IMR-90 (cell line): ENCODE measurements at regions not wholly inside any gene's neighbourhood (a gene's known extent, or its start where the extent isn't known, plus 50 kb on each side); places are given as distances from the start of the nearest gene placed in this dataset.

Experiments used
- ATAC-seq: fragments of 200-7000 bp; cut with Tn5 transposase; 2 replicates; pipeline ENCODE4 v1.9.1; 2020; ENCODE audit warnings: low read depth, mild to moderate bottlenecking, moderate library complexity
- BruUV-seq: library from RNA; stranded (reverse); fragments of 400-500 nt; replicated peaks from 2 replicates; lab custom pipeline; 2021; lab: Mats Ljungman, UMichigan
- CTCF ChIA-PET: fragments of 300-600 bp; formaldehyde crosslinking; extraction: SDS; loops from one replicate; lab custom pipeline; 2021; ENCODE audit warnings: antibody characterized with exemption; lab: Yijun Ruan, JAX
- POLR2A ChIA-PET: fragments of 300-600 bp; sonication (Branson Sonifier 250); formaldehyde crosslinking; loops from one replicate; lab custom pipeline; 2022; ENCODE audit warnings: antibody characterized with exemption; ENCODE audit not compliant: unreplicated experiment; lab: Charles Lee
- DNase-seq: peaks from one replicate; pipeline ENCODE4 v3.0.0; 2013
- H2AFZ ChIP-seq: replicated peaks from 2 replicates; pipeline ENCODE3; 2013; ENCODE audit warnings: low read length, mild to moderate bottlenecking; ENCODE audit not compliant: poor library complexity
- H2AK5ac ChIP-seq: 2 replicates; pipeline ENCODE4 v1.6.1; 2013; ENCODE audit warnings: low read depth, low read length, inconsistent platforms
- H2AK9ac ChIP-seq: replicated peaks from 2 replicates; pipeline ENCODE3; 2013; ENCODE audit warnings: mild to moderate bottlenecking, low read depth, low read length, moderate library complexity; ENCODE audit not compliant: poor library complexity
- H2BK120ac ChIP-seq: 2 replicates; pipeline ENCODE4 v1.6.1; 2013; ENCODE audit warnings: low read depth, low read length, inconsistent platforms
- H2BK15ac ChIP-seq: 3 replicates; pipeline ENCODE4 v1.6.1; 2013; ENCODE audit warnings: low read depth, low read length, inconsistent platforms
- H2BK20ac ChIP-seq: 2 replicates; pipeline ENCODE4 v1.6.1; 2013; ENCODE audit warnings: low read depth, mild to moderate bottlenecking, inconsistent platforms, low read length, moderate library complexity
- H2BK5ac ChIP-seq: 2 replicates; pipeline ENCODE4 v1.6.1; 2013; ENCODE audit warnings: mild to moderate bottlenecking, low read depth, low read length, inconsistent platforms; ENCODE audit not compliant: poor library complexity, severe bottlenecking
- H3K14ac ChIP-seq: replicated peaks from 2 replicates; pipeline ENCODE4 v1.6.1; 2013; ENCODE audit warnings: low read depth, low read length, inconsistent platforms
- H3K18ac ChIP-seq: 2 replicates; pipeline ENCODE4 v1.6.1; 2013; ENCODE audit warnings: low read depth, low read length, control low read depth
- H3K23ac ChIP-seq: 2 replicates; pipeline ENCODE4 v1.6.1; 2013; ENCODE audit warnings: low read depth, low read length, inconsistent platforms
- H3K27ac ChIP-seq: 2 replicates; pipeline ENCODE4 v1.5.1; 2013; ENCODE audit warnings: mild to moderate bottlenecking, control low read depth, low read length; ENCODE audit not compliant: insufficient read depth
- H3K27me3 ChIP-seq: 2 replicates; pipeline ENCODE4 v1.6.1; 2013; ENCODE audit warnings: low read length; ENCODE audit not compliant: control insufficient read depth, insufficient read depth
- H3K36me3 ChIP-seq: 2 replicates; pipeline ENCODE4 v1.6.1; 2013; ENCODE audit warnings: low read length, mixed read lengths; ENCODE audit not compliant: control insufficient read depth, insufficient read depth
- H3K4ac ChIP-seq: 2 replicates; pipeline ENCODE4 v1.6.1; 2013; ENCODE audit warnings: low read depth, low read length, inconsistent platforms
- H3K4me1 ChIP-seq: 2 replicates; pipeline ENCODE4 v1.6.1; 2013; ENCODE audit warnings: low read length, mixed read lengths; ENCODE audit not compliant: control insufficient read depth, insufficient read depth
- H3K4me2 ChIP-seq: 2 replicates; pipeline ENCODE4 v1.6.1; 2013; ENCODE audit warnings: low read depth, mild to moderate bottlenecking, control low read depth, low read length, moderate library complexity
- H3K4me3 ChIP-seq: 2 replicates; pipeline ENCODE4 v1.5.1; 2013; ENCODE audit warnings: low read depth, mild to moderate bottlenecking, control low read depth, low read length, moderate library complexity; ENCODE audit not compliant: insufficient read depth
- H3K56ac ChIP-seq: 2 replicates; pipeline ENCODE4 v1.6.1; 2013; ENCODE audit warnings: low read length, inconsistent platforms; ENCODE audit not compliant: insufficient read depth; ENCODE audit errors: extremely low read depth
- H3K79me1 ChIP-seq, 2 experiments: 2 replicates each; pipeline ENCODE4 v1.6.1; 2013; ENCODE audit warnings: low read length in 2 of 2, inconsistent platforms in 1 of 2, low read depth in 1 of 2
- H3K9ac ChIP-seq: 2 replicates; pipeline ENCODE4 v1.6.1; 2013; ENCODE audit warnings: low read depth, low read length, control low read depth
- H3K9me1 ChIP-seq: 2 replicates; pipeline ENCODE4 v1.6.1; 2013; ENCODE audit warnings: low read length, inconsistent platforms; ENCODE audit not compliant: insufficient read depth
- H3K9me3 ChIP-seq: 2 replicates; pipeline ENCODE4 v1.6.1; 2013; ENCODE audit warnings: low read length; ENCODE audit not compliant: control insufficient read depth, insufficient read depth
- H4K20me1 ChIP-seq: 2 replicates; pipeline ENCODE4 v1.6.1; 2013; ENCODE audit warnings: low read length, inconsistent platforms; ENCODE audit not compliant: insufficient read depth
- H4K5ac ChIP-seq: 2 replicates; pipeline ENCODE4 v1.6.1; 2013; ENCODE audit warnings: mild to moderate bottlenecking, low read depth, low read length, control low read depth
- H4K8ac ChIP-seq, 2 experiments: 2 replicates each; pipeline ENCODE4 v1.6.1; 2013; ENCODE audit warnings: low read depth in 2 of 2, low read length in 2 of 2, control low read depth in 1 of 2, inconsistent platforms in 1 of 2
- H4K91ac ChIP-seq: 2 replicates; pipeline ENCODE4 v1.6.1; 2013; ENCODE audit warnings: low read depth, low read length, inconsistent platforms; ENCODE audit not compliant: insufficient read depth
- BHLHE40 ChIP-seq: fragments of 150-350 bp; IDR thresholded peaks from 2 replicates; pipeline ENCODE4 v1.6.1; 2016; ENCODE audit warnings: mild to moderate bottlenecking, low read depth, low read length
- MAFK ChIP-seq: IDR thresholded peaks from 2 replicates; pipeline ENCODE4 v1.6.1; 2012; ENCODE audit warnings: low read depth, low read length, improper control_type of control experiment
- MXI1 ChIP-seq: IDR thresholded peaks from 2 replicates; pipeline ENCODE4 v1.6.1; 2012; ENCODE audit warnings: low read depth, mild to moderate bottlenecking, low read length, moderate library complexity, borderline replicate concordance
- NFE2L2 ChIP-seq: fragments of 150-350 bp; IDR thresholded peaks from 2 replicates; pipeline ENCODE4 v1.6.1; 2016; ENCODE audit warnings: low read depth, mild to moderate bottlenecking, low read length
- POLR2A ChIP-seq: IDR thresholded peaks from 2 replicates; pipeline ENCODE4 v1.6.1; 2012; ENCODE audit warnings: mild to moderate bottlenecking, low read depth, low read length
- RAD21 ChIP-seq: IDR thresholded peaks from 2 replicates; pipeline ENCODE4 v1.6.1; 2012; ENCODE audit warnings: low read length, improper control_type of control experiment
- RCOR1 ChIP-seq: IDR thresholded peaks from 2 replicates; pipeline ENCODE4 v1.6.1; 2012; ENCODE audit warnings: mild to moderate bottlenecking, low read length, improper control_type of control experiment; ENCODE audit not compliant: insufficient replicate concordance
- SMC3 ChIP-seq: fragments of 150-350 bp; IDR thresholded peaks from 2 replicates; pipeline ENCODE4 v1.6.1; 2016; ENCODE audit warnings: low read depth, mild to moderate bottlenecking, antibody characterized with exemption, low read length, moderate library complexity
- WGBS, 2 experiments: methylation state at CpG; one replicate each; pipeline versions ENCODE4 v1.1.5 to v1.1.7; 2013; ENCODE audit warnings: missing lambda C conversion rate in 2 of 2; ENCODE audit not compliant: insufficient read length in 1 of 2; ENCODE audit errors: extremely low coverage in 2 of 2; 5-methylcytosine and 5-hydroxymethylcytosine counted together
- dilution Hi-C: fragments of 300-500 bp; cut with HindIII; formaldehyde crosslinking; loops from one replicate; pipeline ENCODE4 v1.14.3; 2018; ENCODE audit warnings: low sequenced_read_pairs; ENCODE audit not compliant: unreplicated experiment
- in situ Hi-C: fragments of 300-500 bp; cut with MboI; formaldehyde crosslinking; loops from 3 replicates; pipeline ENCODE4 v1.14.3; 2019; ENCODE audit warnings: low sequenced_read_pairs, inconsistent platforms, mixed read lengths
- intact Hi-C: fragments of 100-400 bp; cut with micrococcal nuclease; formaldehyde crosslinking; loops from 2 replicates; pipeline ENCODE4 v1.10.0; 2022
- TF ChIP-seq, protein P1 (sequence below): fragments of 150-350 bp; IDR thresholded peaks from 2 replicates; pipeline ENCODE4 v1.6.1; 2017; ENCODE audit warnings: mild to moderate bottlenecking, antibody characterized with exemption, low read length, low read depth
- TF ChIP-seq, protein P2 (sequence below): fragments of 150-350 bp; IDR thresholded peaks from 2 replicates; pipeline ENCODE4 v1.6.1; 2016; ENCODE audit warnings: low read depth, mild to moderate bottlenecking, low read length, moderate library complexity, borderline replicate concordance
- TF ChIP-seq, protein P3 (sequence below): conservative IDR thresholded peaks from 2 replicates; pipeline ENCODE4 v1.5.1; 2012; ENCODE audit warnings: mild to moderate bottlenecking, low read depth, low read length, improper control_type of control experiment

DNA sequence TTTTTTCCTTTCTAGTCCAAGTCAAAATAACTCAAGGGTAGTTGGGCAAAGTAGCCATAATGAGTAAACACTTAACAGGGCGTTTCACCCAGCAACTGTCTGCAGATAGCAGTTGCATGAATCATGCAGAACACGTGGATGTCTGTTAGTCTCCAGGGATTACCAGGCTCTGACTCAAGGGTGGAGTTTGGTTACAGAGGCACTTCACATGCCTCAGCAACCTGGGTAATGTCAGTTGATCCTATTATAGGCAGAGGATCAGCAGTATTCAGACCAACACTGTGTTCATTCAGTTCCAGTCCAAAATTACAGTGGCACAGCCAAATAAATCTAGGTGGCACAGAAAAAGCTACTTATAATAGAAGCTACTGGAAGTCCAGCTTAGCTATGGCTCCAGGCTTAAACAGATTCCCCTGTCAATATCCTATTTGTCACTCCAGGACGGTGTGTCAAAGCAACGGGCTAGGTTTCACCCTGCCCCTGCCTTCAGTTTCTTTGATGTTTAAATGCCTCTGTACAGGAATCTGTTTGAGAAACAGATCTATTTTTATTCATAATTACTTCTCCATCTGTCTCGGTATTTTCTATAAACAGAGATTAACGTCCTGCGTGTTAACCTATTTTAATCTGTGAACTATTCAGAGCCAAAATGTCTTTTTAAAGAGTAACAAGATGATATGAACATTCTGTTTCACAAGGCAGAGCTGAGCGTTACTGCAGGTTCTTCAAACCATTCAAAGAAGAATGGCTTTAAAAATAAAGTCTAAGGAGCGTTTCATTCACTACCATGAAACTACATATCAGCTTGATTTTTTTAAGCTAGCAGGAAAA lies 162.6 kb upstream of the AKR1E2 start (continued):
- TF ChIP-seq POLR2A (peak; percentile 86), SMC3 (no peak), RCOR1 (no peak)

DNA sequence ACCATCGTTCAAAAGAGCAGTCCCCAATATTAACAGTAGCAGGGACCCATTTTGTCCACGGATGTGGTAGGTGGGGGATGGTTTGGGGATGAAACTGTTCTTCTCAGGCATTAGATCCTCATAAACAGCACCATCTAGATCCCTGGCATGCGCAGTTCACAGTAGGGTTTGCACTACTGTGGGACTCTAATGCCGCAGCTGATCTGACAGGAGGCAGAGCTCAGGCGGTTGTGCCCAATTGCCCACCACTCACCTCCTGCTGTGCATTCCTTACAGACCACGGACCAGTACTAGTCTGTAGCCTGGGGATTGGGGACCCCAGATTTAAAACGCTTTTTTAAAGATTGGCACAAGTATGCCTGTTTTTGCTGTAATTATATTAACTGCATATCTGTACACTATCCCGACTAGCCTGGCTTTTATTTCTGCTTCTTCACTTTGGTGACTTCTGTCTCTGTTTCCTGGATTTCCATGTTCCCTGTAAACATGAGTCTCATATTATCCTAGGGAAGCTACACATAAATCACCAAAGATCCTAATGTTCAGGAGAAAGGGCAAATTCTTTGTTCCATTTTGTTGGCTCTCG lies 163.3 kb upstream of the AKR1E2 start:
- Histone ChIP-seq H3K23ac (peak overlapping the region; percentile 95), H3K4me1 (peaks cover 15% of the 10 kb centered on the region), H2BK20ac (peak overlapping the region; percentile 100), H2BK15ac (peak overlapping the region; percentile 97), H3K4me3 (no peak overlapping the region), H2AK5ac (peak overlapping the region; percentile 100), H3K36me3 (no peaks in the 10 kb centered on the region), H3K27ac (peak overlapping the region; percentile 98), H3K9ac (peak overlapping the region; percentile 37), H3K9me1 (peaks cover 7% of the 10 kb centered on the region), H3K56ac (peak overlapping the region; percentile 97), H3K27me3 (no peaks in the 10 kb centered on the region), H3K4me2 (peak overlapping the region; percentile 51), H2AK9ac (peak overlapping the region; percentile 94), H4K91ac (peak overlapping the region; percentile 99), H4K5ac (peak overlapping the region; percentile 95), H2BK120ac (peak overlapping the region; percentile 100), H3K18ac (peak overlapping the region; percentile 98), H3K14ac (peak overlapping the region; percentile 98), H2BK5ac (peak overlapping the region; percentile 100), H3K4ac (peak overlapping the region; percentile 100), H3K9me3 (no peaks in the 10 kb centered on the region), H2AFZ (peak overlapping the region; percentile 73), H4K20me1 (no peaks in the 10 kb centered on the region), H4K8ac (peak overlapping the region; percentile 94 to 97), H3K79me1 (peaks cover 0 to 17% of the 10 kb centered on the region in 2 experiments; a peak in 3 of 4 replicates)
- TF ChIP-seq, protein P1, sequence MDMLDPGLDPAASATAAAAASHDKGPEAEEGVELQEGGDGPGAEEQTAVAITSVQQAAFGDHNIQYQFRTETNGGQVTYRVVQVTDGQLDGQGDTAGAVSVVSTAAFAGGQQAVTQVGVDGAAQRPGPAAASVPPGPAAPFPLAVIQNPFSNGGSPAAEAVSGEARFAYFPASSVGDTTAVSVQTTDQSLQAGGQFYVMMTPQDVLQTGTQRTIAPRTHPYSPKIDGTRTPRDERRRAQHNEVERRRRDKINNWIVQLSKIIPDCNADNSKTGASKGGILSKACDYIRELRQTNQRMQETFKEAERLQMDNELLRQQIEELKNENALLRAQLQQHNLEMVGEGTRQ, result no peak
- TF ChIP-seq BHLHE40 (no peak), MAFK (no peak), NFE2L2 (no peak), SMC3 (no peak), MXI1 (no peak), RAD21 (no peak)
- TF ChIP-seq, protein P2, sequence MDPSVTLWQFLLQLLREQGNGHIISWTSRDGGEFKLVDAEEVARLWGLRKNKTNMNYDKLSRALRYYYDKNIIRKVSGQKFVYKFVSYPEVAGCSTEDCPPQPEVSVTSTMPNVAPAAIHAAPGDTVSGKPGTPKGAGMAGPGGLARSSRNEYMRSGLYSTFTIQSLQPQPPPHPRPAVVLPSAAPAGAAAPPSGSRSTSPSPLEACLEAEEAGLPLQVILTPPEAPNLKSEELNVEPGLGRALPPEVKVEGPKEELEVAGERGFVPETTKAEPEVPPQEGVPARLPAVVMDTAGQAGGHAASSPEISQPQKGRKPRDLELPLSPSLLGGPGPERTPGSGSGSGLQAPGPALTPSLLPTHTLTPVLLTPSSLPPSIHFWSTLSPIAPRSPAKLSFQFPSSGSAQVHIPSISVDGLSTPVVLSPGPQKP, result no peak
- TF ChIP-seq, protein P3, sequence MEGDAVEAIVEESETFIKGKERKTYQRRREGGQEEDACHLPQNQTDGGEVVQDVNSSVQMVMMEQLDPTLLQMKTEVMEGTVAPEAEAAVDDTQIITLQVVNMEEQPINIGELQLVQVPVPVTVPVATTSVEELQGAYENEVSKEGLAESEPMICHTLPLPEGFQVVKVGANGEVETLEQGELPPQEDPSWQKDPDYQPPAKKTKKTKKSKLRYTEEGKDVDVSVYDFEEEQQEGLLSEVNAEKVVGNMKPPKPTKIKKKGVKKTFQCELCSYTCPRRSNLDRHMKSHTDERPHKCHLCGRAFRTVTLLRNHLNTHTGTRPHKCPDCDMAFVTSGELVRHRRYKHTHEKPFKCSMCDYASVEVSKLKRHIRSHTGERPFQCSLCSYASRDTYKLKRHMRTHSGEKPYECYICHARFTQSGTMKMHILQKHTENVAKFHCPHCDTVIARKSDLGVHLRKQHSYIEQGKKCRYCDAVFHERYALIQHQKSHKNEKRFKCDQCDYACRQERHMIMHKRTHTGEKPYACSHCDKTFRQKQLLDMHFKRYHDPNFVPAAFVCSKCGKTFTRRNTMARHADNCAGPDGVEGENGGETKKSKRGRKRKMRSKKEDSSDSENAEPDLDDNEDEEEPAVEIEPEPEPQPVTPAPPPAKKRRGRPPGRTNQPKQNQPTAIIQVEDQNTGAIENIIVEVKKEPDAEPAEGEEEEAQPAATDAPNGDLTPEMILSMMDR, result no peak
- CTCF ChIA-PET, result interaction anchor here (1.9 kb wide), 1 partner anchor 104 kb away, joined by 6 read pairs; no protein-coding TSS in a partner anchor
- dilution Hi-C loops (no loop called here), in situ Hi-C loops (loop anchor here (5.0 to 10.0 kb wide), 2 partner anchors 418 to 880 kb away; no protein-coding TSS in a partner anchor), intact Hi-C loops (loop anchor here (2.0 kb wide), 1 partner anchor 104 kb away; no protein-coding TSS in a partner anchor)
- POLR2A ChIA-PET, result interaction anchor here (0.6 kb wide), 1 partner anchor 191 kb away, joined by 11 read pairs; no protein-coding TSS in a partner anchor
- ATAC-seq (peak; percentile 52), DNase-seq (no peak)
- WGBS, 2 experiments, result no CpG with 5 or more reads among the region's 9 CpGs
- BruUV-seq, result no TSS peak
